HUES64 (cell line): ENCODE measurements at regions not wholly inside any gene's neighbourhood (a gene's known extent, or its start where the extent isn't known, plus 50 kb on each side); places are given as distances from the start of the nearest gene placed in this dataset.

Experiments used
- H3K27ac ChIP-seq: 2 replicates; pipeline ENCODE4 v1.7.0; 2013; ENCODE audit warnings: low read depth, low read length, inconsistent platforms
- H3K27me3 ChIP-seq: 2 replicates; pipeline ENCODE4 v1.6.1; 2013; ENCODE audit warnings: mild to moderate bottlenecking, low read length; ENCODE audit not compliant: insufficient read depth
- H3K36me3 ChIP-seq: 2 replicates; pipeline ENCODE4 v1.6.1; 2013; ENCODE audit warnings: mild to moderate bottlenecking, low read length; ENCODE audit not compliant: insufficient read depth
- H3K4me1 ChIP-seq: 2 replicates; pipeline ENCODE4 v1.6.1; 2013; ENCODE audit warnings: mild to moderate bottlenecking, low read length, moderate library complexity; ENCODE audit not compliant: insufficient read depth
- H3K4me3 ChIP-seq: 2 replicates; pipeline ENCODE4 v1.5.1; 2013; ENCODE audit warnings: mild to moderate bottlenecking, low read length, moderate library complexity
- H3K9ac ChIP-seq: 2 replicates; pipeline ENCODE4 v1.6.1; 2013; ENCODE audit warnings: mild to moderate bottlenecking, low read depth, low read length
- H3K9me3 ChIP-seq: 2 replicates; pipeline ENCODE4 v1.6.1; 2013; ENCODE audit warnings: low read depth, low read length; ENCODE audit not compliant: insufficient read depth
- WGBS: fragments of 150-250, 120-280 bp; methylation state at CpG from one replicate; pipeline ENCODE4 v1.1.7; 2013; ENCODE audit warnings: missing lambda C conversion rate; 5-methylcytosine and 5-hydroxymethylcytosine counted together

DNA sequence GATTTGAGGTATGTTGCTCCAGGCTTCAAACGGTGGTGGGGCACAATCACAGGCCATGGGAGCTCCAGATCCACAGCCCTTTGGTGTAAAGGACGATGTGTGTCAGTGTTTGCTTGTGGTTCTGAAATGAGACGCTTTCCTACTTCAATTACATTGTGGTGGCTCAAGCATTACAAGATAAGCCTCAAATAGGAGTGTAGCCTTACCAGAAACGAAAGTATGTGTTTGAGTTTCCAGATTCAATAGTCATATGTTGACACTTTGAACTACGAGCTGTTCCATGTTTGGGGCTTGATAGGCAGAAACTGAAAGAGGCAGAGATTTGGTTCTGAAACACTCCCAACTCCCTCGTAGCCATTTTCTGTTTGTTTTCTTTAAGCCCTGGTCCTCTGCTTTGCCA lies 187.1 kb downstream of the MYLK4 start:
- 94% methylated on average over 6 of the region's 6 CpGs for WGBS
- H3K27ac ChIP-seq: no peak overlapping the region
- no peak overlapping the region for H3K9ac ChIP-seq
- H3K36me3 ChIP-seq: no peaks in the 10 kb centered on the region
- peaks cover 4% of the 10 kb centered on the region; the same call in 1 of the 2 replicates for H3K9me3 ChIP-seq
- no peak overlapping the region for H3K4me3 ChIP-seq
- H3K27me3 ChIP-seq: no peaks in the 10 kb centered on the region
- no peaks in the 10 kb centered on the region; the same call in none of the 2 replicates for H3K4me1 ChIP-seq

GRCh38 chr6:2562721-2563451 lies 187.8 kb downstream of the MYLK4 start:
- no peaks in the 10 kb centered on the region for H3K27me3 ChIP-seq
- H3K36me3 ChIP-seq: no peaks in the 10 kb centered on the region
- 98% methylated on average over 4 of the region's 4 CpGs for WGBS
- H3K9ac ChIP-seq: no peak overlapping the region
- no peaks in the 10 kb centered on the region; the same call in none of the 2 replicates for H3K4me1 ChIP-seq
- no peak overlapping the region for H3K4me3 ChIP-seq
- H3K27ac ChIP-seq: no peak overlapping the region
- H3K9me3 ChIP-seq: no peaks in the 10 kb centered on the region

DNA sequence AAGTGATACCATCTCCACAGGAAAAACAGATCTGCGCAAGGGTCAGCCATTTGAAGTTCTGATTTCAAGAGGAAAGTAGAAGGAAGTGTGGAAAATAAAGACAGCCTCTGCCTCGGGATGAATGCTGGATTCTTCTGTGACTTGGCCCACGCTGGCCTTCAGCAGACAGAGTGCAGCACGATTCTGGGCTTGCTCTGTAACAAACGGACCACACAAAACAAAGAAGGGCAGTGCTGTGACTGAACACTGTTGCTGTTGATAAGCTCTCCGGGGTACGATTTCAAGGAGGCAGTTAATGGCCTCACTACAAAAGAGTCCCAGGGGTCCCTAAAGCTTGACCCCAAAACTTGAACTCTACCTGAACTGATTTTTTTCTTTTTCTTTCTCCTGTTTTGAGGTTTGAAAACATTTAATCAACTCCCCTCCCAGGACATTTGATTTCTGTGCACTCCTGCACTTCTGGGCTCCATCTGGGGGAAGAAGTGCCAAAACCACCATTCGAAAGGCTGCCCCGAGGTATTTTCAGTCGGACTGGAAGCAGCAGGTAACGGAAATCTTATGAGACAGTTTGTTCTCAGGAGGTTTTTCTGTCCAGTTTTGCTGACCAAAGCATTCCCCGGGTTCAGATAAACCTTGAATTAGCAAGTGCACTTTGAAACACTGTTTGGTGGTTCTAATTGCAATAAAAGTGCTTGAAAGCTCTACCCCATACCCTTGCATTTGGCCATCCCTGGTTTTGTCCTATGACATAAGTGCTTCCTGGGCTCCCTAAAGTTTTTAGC lies 189.6 kb downstream of the MYLK4 start:
- Histone ChIP-seq H3K27ac (no peak overlapping the region), H3K36me3 (no peaks in the 10 kb centered on the region), H3K9ac (no peak overlapping the region), H3K9me3 (no peaks in the 10 kb centered on the region), H3K4me3 (no peak overlapping the region), H3K4me1 (no peaks in the 10 kb centered on the region; the same call in none of the 2 replicates), H3K27me3 (no peaks in the 10 kb centered on the region)
- WGBS: 91% methylated on average over 12 of the region's 12 CpGs

DNA sequence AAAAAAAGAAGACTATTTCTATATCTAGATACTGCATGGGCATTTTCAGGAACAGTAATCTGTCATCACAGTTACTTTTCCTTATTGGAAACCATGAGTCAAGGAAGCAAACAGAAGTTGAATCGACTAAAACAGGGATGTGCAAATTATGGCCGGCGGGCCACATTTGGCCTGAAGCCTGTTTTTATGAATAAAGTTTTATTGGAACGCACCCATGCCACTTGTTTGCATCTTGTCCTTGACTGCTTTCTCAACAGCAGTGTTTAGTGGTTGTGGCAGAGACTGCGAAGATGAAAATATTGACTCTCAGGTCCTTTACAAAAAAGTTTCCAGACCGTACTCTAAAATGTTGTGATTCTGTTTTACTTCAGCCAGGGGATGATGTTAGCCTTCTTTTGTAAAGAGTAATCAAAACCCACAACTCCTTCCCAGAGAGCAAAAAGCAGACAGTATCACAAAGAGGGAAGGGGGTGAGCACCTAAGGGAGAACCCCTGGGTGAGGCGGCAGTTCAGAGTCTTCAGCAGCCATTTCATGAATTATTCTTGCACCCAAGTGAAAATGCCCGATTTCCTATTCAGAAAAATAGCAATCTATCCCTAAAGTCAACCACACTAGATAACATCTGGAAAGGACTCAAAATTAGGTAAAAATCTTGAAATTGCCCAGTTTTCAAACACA lies 190.4 kb downstream of the MYLK4 start:
- 82% methylated on average over 8 of the region's 8 CpGs for WGBS
- H3K4me3 ChIP-seq: no peak overlapping the region
- no peaks in the 10 kb centered on the region for H3K36me3 ChIP-seq
- H3K27ac ChIP-seq: no peak overlapping the region
- no peaks in the 10 kb centered on the region for H3K9me3 ChIP-seq
- no peak overlapping the region for H3K9ac ChIP-seq
- H3K27me3 ChIP-seq: no peaks in the 10 kb centered on the region
- H3K4me1 ChIP-seq: no peaks in the 10 kb centered on the region; the same call in none of the 2 replicates

GRCh38 chr6:2558861-2559801 lies 191.6 kb downstream of the MYLK4 start:
- Histone ChIP-seq H3K4me1 (no peaks in the 10 kb centered on the region; the same call in none of the 2 replicates), H3K9me3 (no peaks in the 10 kb centered on the region), H3K4me3 (no peak overlapping the region), H3K27ac (no peak overlapping the region), H3K9ac (no peak overlapping the region), H3K36me3 (no peaks in the 10 kb centered on the region), H3K27me3 (no peaks in the 10 kb centered on the region)
- WGBS: 90% methylated on average over 25 of the region's 25 CpGs

GRCh38 chr6:2558098-2558680 lies 192.5 kb downstream of the MYLK4 start:
- Histone ChIP-seq H3K4me3 (no peak overlapping the region), H3K27ac (no peak overlapping the region), H3K4me1 (no peaks in the 10 kb centered on the region; the same call in none of the 2 replicates), H3K9me3 (no peaks in the 10 kb centered on the region), H3K9ac (no peak overlapping the region), H3K27me3 (no peaks in the 10 kb centered on the region), H3K36me3 (no peaks in the 10 kb centered on the region)
- WGBS: 90% methylated on average over 13 of the region's 13 CpGs

- Histone ChIP-seq H3K36me3 (no peaks in the 10 kb centered on the region), H3K27ac (no peak overlapping the region), H3K9ac (no peak overlapping the region), H3K4me3 (no peak overlapping the region), H3K27me3 (no peaks in the 10 kb centered on the region), H3K9me3 (no peaks in the 10 kb centered on the region), H3K4me1 (no peaks in the 10 kb centered on the region; the same call in none of the 2 replicates)
- WGBS: 80% methylated on average over 7 of the region's 7 CpGs
Observed at GRCh38 chr6:2557181-2557720, 193.5 kb downstream of the MYLK4 start.

- Histone ChIP-seq H3K27me3 (no peaks in the 10 kb centered on the region), H3K36me3 (no peaks in the 10 kb centered on the region), H3K4me3 (no peak overlapping the region), H3K9me3 (no peaks in the 10 kb centered on the region), H3K4me1 (no peaks in the 10 kb centered on the region; the same call in none of the 2 replicates), H3K9ac (no peak overlapping the region), H3K27ac (no peak overlapping the region)
- 99% methylated on average over 5 of the region's 5 CpGs for WGBS
Observed at GRCh38 chr6:2556761-2557160, 194.0 kb downstream of the MYLK4 start.

DNA sequence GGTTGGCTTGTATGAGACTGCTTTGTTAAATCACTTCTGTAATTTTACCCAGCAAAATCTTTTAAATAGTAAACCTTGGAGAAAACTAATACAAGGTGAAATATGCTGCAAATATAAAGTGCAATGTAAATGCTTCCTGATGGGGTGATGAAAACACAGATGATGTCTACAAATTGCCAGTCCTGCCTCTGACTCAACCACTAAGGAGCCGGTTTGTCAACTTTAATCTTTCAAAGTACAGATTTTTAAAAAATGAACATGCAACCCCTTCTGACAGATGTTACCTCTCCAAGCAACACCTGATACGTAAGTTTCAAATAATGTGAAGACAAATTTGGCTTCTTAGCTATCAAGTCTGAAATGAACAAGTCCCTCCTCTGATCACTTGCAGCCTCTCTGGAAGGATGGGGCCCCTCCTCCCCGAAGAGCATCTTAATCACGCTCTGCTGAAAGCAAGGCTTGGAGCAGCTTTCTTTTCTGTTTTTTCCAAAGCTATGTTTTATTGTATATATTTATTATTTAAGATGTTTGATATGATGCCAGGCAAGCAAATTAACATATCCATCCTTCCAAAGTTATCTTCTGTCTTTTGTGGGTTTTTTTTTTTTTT lies 196.0 kb downstream of the MYLK4 start:
- Histone ChIP-seq H3K27ac (no peak overlapping the region), H3K36me3 (no peaks in the 10 kb centered on the region), H3K9ac (no peak overlapping the region), H3K4me1 (no peaks in the 10 kb centered on the region; the same call in 1 of the 2 replicates), H3K27me3 (no peaks in the 10 kb centered on the region), H3K9me3 (no peaks in the 10 kb centered on the region), H3K4me3 (no peak overlapping the region)
- WGBS: 97% methylated on average over 4 of the region's 4 CpGs
